IMR-90 (cell line): ENCODE measurements at regions not wholly inside any gene's neighbourhood (a gene's known extent, or its start where the extent isn't known, plus 50 kb on each side); places are given as distances from the start of the nearest gene placed in this dataset.

Experiments
- ATAC-seq: fragments of 200-7000 bp; cut with Tn5 transposase; 2 replicates; pipeline ENCODE4 v1.9.1; 2020; ENCODE audit warnings: low read depth, mild to moderate bottlenecking, moderate library complexity
- BruUV-seq: library from RNA; stranded (reverse); fragments of 400-500 nt; replicated peaks from 2 replicates; lab custom pipeline; 2021; lab: Mats Ljungman, UMichigan
- CTCF ChIA-PET: fragments of 300-600 bp; formaldehyde crosslinking; extraction: SDS; loops from one replicate; lab custom pipeline; 2021; ENCODE audit warnings: antibody characterized with exemption; lab: Yijun Ruan, JAX
- POLR2A ChIA-PET: fragments of 300-600 bp; sonication (Branson Sonifier 250); formaldehyde crosslinking; loops from one replicate; lab custom pipeline; 2022; ENCODE audit warnings: antibody characterized with exemption; ENCODE audit not compliant: unreplicated experiment; lab: Charles Lee
- DNase-seq: peaks from one replicate; pipeline ENCODE4 v3.0.0; 2013
- H2AFZ ChIP-seq: replicated peaks from 2 replicates; pipeline ENCODE3; 2013; ENCODE audit warnings: low read length, mild to moderate bottlenecking; ENCODE audit not compliant: poor library complexity
- H2AK5ac ChIP-seq: 2 replicates; pipeline ENCODE4 v1.6.1; 2013; ENCODE audit warnings: low read depth, low read length, inconsistent platforms
- H2AK9ac ChIP-seq: replicated peaks from 2 replicates; pipeline ENCODE3; 2013; ENCODE audit warnings: mild to moderate bottlenecking, low read depth, low read length, moderate library complexity; ENCODE audit not compliant: poor library complexity
- H2BK120ac ChIP-seq: 2 replicates; pipeline ENCODE4 v1.6.1; 2013; ENCODE audit warnings: low read depth, low read length, inconsistent platforms
- H2BK15ac ChIP-seq: 3 replicates; pipeline ENCODE4 v1.6.1; 2013; ENCODE audit warnings: low read depth, low read length, inconsistent platforms
- H2BK20ac ChIP-seq: 2 replicates; pipeline ENCODE4 v1.6.1; 2013; ENCODE audit warnings: low read depth, mild to moderate bottlenecking, inconsistent platforms, low read length, moderate library complexity
- H2BK5ac ChIP-seq: 2 replicates; pipeline ENCODE4 v1.6.1; 2013; ENCODE audit warnings: mild to moderate bottlenecking, low read depth, low read length, inconsistent platforms; ENCODE audit not compliant: poor library complexity, severe bottlenecking
- H3K14ac ChIP-seq: replicated peaks from 2 replicates; pipeline ENCODE4 v1.6.1; 2013; ENCODE audit warnings: low read depth, low read length, inconsistent platforms
- H3K18ac ChIP-seq: 2 replicates; pipeline ENCODE4 v1.6.1; 2013; ENCODE audit warnings: low read depth, low read length, control low read depth
- H3K23ac ChIP-seq: 2 replicates; pipeline ENCODE4 v1.6.1; 2013; ENCODE audit warnings: low read depth, low read length, inconsistent platforms
- H3K27ac ChIP-seq: 2 replicates; pipeline ENCODE4 v1.5.1; 2013; ENCODE audit warnings: mild to moderate bottlenecking, control low read depth, low read length; ENCODE audit not compliant: insufficient read depth
- H3K27me3 ChIP-seq: 2 replicates; pipeline ENCODE4 v1.6.1; 2013; ENCODE audit warnings: low read length; ENCODE audit not compliant: control insufficient read depth, insufficient read depth
- H3K36me3 ChIP-seq: 2 replicates; pipeline ENCODE4 v1.6.1; 2013; ENCODE audit warnings: low read length, mixed read lengths; ENCODE audit not compliant: control insufficient read depth, insufficient read depth
- H3K4ac ChIP-seq: 2 replicates; pipeline ENCODE4 v1.6.1; 2013; ENCODE audit warnings: low read depth, low read length, inconsistent platforms
- H3K4me1 ChIP-seq: 2 replicates; pipeline ENCODE4 v1.6.1; 2013; ENCODE audit warnings: low read length, mixed read lengths; ENCODE audit not compliant: control insufficient read depth, insufficient read depth
- H3K4me2 ChIP-seq: 2 replicates; pipeline ENCODE4 v1.6.1; 2013; ENCODE audit warnings: low read depth, mild to moderate bottlenecking, control low read depth, low read length, moderate library complexity
- H3K4me3 ChIP-seq: 2 replicates; pipeline ENCODE4 v1.5.1; 2013; ENCODE audit warnings: low read depth, mild to moderate bottlenecking, control low read depth, low read length, moderate library complexity; ENCODE audit not compliant: insufficient read depth
- H3K56ac ChIP-seq: 2 replicates; pipeline ENCODE4 v1.6.1; 2013; ENCODE audit warnings: low read length, inconsistent platforms; ENCODE audit not compliant: insufficient read depth; ENCODE audit errors: extremely low read depth
- H3K79me1 ChIP-seq, 2 experiments: 2 replicates each; pipeline ENCODE4 v1.6.1; 2013; ENCODE audit warnings: low read length in 2 of 2, inconsistent platforms in 1 of 2, low read depth in 1 of 2
- H3K9ac ChIP-seq: 2 replicates; pipeline ENCODE4 v1.6.1; 2013; ENCODE audit warnings: low read depth, low read length, control low read depth
- H3K9me1 ChIP-seq: 2 replicates; pipeline ENCODE4 v1.6.1; 2013; ENCODE audit warnings: low read length, inconsistent platforms; ENCODE audit not compliant: insufficient read depth
- H3K9me3 ChIP-seq: 2 replicates; pipeline ENCODE4 v1.6.1; 2013; ENCODE audit warnings: low read length; ENCODE audit not compliant: control insufficient read depth, insufficient read depth
- H4K20me1 ChIP-seq: 2 replicates; pipeline ENCODE4 v1.6.1; 2013; ENCODE audit warnings: low read length, inconsistent platforms; ENCODE audit not compliant: insufficient read depth
- H4K5ac ChIP-seq: 2 replicates; pipeline ENCODE4 v1.6.1; 2013; ENCODE audit warnings: mild to moderate bottlenecking, low read depth, low read length, control low read depth
- H4K8ac ChIP-seq, 2 experiments: 2 replicates each; pipeline ENCODE4 v1.6.1; 2013; ENCODE audit warnings: low read depth in 2 of 2, low read length in 2 of 2, control low read depth in 1 of 2, inconsistent platforms in 1 of 2
- H4K91ac ChIP-seq: 2 replicates; pipeline ENCODE4 v1.6.1; 2013; ENCODE audit warnings: low read depth, low read length, inconsistent platforms; ENCODE audit not compliant: insufficient read depth
- BHLHE40 ChIP-seq: fragments of 150-350 bp; IDR thresholded peaks from 2 replicates; pipeline ENCODE4 v1.6.1; 2016; ENCODE audit warnings: mild to moderate bottlenecking, low read depth, low read length
- CEBPB ChIP-seq: IDR thresholded peaks from 2 replicates; pipeline ENCODE4 v1.6.1; 2012; ENCODE audit warnings: low read depth, low read length, improper control_type of control experiment
- CHD1 ChIP-seq: IDR thresholded peaks from 2 replicates; pipeline ENCODE4 v1.6.1; 2012; ENCODE audit warnings: low read depth, low read length, improper control_type of control experiment
- CTCF ChIP-seq: conservative IDR thresholded peaks from 2 replicates; pipeline ENCODE4 v1.5.1; 2012; ENCODE audit warnings: mild to moderate bottlenecking, low read depth, low read length, improper control_type of control experiment
- FOS ChIP-seq: fragments of 150-350 bp; IDR thresholded peaks from 2 replicates; pipeline ENCODE4 v1.6.1; 2016; ENCODE audit warnings: low read depth, low read length
- MAFK ChIP-seq: IDR thresholded peaks from 2 replicates; pipeline ENCODE4 v1.6.1; 2012; ENCODE audit warnings: low read depth, low read length, improper control_type of control experiment
- MAZ ChIP-seq: IDR thresholded peaks from 2 replicates; pipeline ENCODE4 v1.6.1; 2012; ENCODE audit warnings: low read depth, mild to moderate bottlenecking, low read length, improper control_type of control experiment, moderate library complexity, borderline replicate concordance
- MXI1 ChIP-seq: IDR thresholded peaks from 2 replicates; pipeline ENCODE4 v1.6.1; 2012; ENCODE audit warnings: low read depth, mild to moderate bottlenecking, low read length, moderate library complexity, borderline replicate concordance
- NFE2L2 ChIP-seq: fragments of 150-350 bp; IDR thresholded peaks from 2 replicates; pipeline ENCODE4 v1.6.1; 2016; ENCODE audit warnings: low read depth, mild to moderate bottlenecking, low read length
- POLR2A ChIP-seq: IDR thresholded peaks from 2 replicates; pipeline ENCODE4 v1.6.1; 2012; ENCODE audit warnings: mild to moderate bottlenecking, low read depth, low read length
- RFX5 ChIP-seq: IDR thresholded peaks from 2 replicates; pipeline ENCODE4 v1.8.0; 2012; ENCODE audit warnings: low read depth, mild to moderate bottlenecking, low read length, moderate library complexity
- SMC3 ChIP-seq: fragments of 150-350 bp; IDR thresholded peaks from 2 replicates; pipeline ENCODE4 v1.6.1; 2016; ENCODE audit warnings: low read depth, mild to moderate bottlenecking, antibody characterized with exemption, low read length, moderate library complexity
- WGBS, 2 experiments: methylation state at CpG; one replicate each; pipeline versions ENCODE4 v1.1.5 to v1.1.7; 2013; ENCODE audit warnings: missing lambda C conversion rate in 2 of 2; ENCODE audit not compliant: insufficient read length in 1 of 2; ENCODE audit errors: extremely low coverage in 2 of 2; 5-methylcytosine and 5-hydroxymethylcytosine counted together
- dilution Hi-C: fragments of 300-500 bp; cut with HindIII; formaldehyde crosslinking; loops from one replicate; pipeline ENCODE4 v1.14.3; 2018; ENCODE audit warnings: low sequenced_read_pairs; ENCODE audit not compliant: unreplicated experiment
- in situ Hi-C: fragments of 300-500 bp; cut with MboI; formaldehyde crosslinking; loops from 3 replicates; pipeline ENCODE4 v1.14.3; 2019; ENCODE audit warnings: low sequenced_read_pairs, inconsistent platforms, mixed read lengths
- intact Hi-C: fragments of 100-400 bp; cut with micrococcal nuclease; formaldehyde crosslinking; loops from 2 replicates; pipeline ENCODE4 v1.10.0; 2022

- H3K14ac ChIP-seq, result no peak overlapping the region
- H4K20me1 ChIP-seq, result no peaks in the 10 kb centered on the region
- H2BK20ac ChIP-seq, result no peak overlapping the region
- no peak overlapping the region for H3K9ac ChIP-seq
- no peak overlapping the region for H3K4me3 ChIP-seq
- no peak overlapping the region for H2AK5ac ChIP-seq
- H3K4me2 ChIP-seq, result no peak overlapping the region
- no peak overlapping the region for H3K4ac ChIP-seq
- H3K18ac ChIP-seq, result no peak overlapping the region
- BruUV-seq, result no TSS peak
- H2AK9ac ChIP-seq, result no peak overlapping the region
- H3K9me1 ChIP-seq, result no peaks in the 10 kb centered on the region
- no peaks in the 10 kb centered on the region for H3K79me1 ChIP-seq
- no peak overlapping the region for H3K56ac ChIP-seq
- no peaks in the 10 kb centered on the region for H3K4me1 ChIP-seq
- WGBS, 2 experiments, result no CpG with 5 or more reads among the region's 4 CpGs
- H4K5ac ChIP-seq, result no peak overlapping the region
- H3K27ac ChIP-seq, result no peak overlapping the region
- H2BK15ac ChIP-seq, result no peak overlapping the region
- H3K9me3 ChIP-seq, result 0 out of 2 replicates have a peak, but pooled peaks cover 2% of the 10 kb centered on the region
- no peak overlapping the region for H4K8ac ChIP-seq
- H2BK5ac ChIP-seq, result no peak overlapping the region
- POLR2A ChIA-PET, result no interaction called here
- TF ChIP-seq BHLHE40, result no peak
- no peak for TF ChIP-seq MXI1
- TF ChIP-seq MAZ, result no peak
- no peak for TF ChIP-seq RFX5
- TF ChIP-seq NFE2L2, result no peak
- TF ChIP-seq SMC3, result no peak
- TF ChIP-seq MAFK, result no peak
- TF ChIP-seq CEBPB, result no peak
- TF ChIP-seq CTCF, result no peak
- TF ChIP-seq POLR2A, result no peak
- no peak for TF ChIP-seq FOS
- no peak for TF ChIP-seq CHD1
- dilution Hi-C loops, result no loop called here
- no peak overlapping the region for H2BK120ac ChIP-seq
- CTCF ChIA-PET, result no interaction called here
- H3K27me3 ChIP-seq, result 0 out of 2 replicates have a peak, but pooled peaks cover 3% of the 10 kb centered on the region
- intact Hi-C loops, result no loop called here
- H2AFZ ChIP-seq, result no peak overlapping the region
- in situ Hi-C loops, result no loop called here
- DNase-seq, result no peak
- H4K91ac ChIP-seq, result no peak overlapping the region
- no peak overlapping the region for H3K23ac ChIP-seq
- no peaks in the 10 kb centered on the region for H3K36me3 ChIP-seq
- ATAC-seq, result no peak
Measured at GRCh38 chr10:88027570-88027969, 164.1 kb downstream of the PTEN start.
